ENCODE measurements at regions not wholly inside any gene's neighbourhood (a gene's known extent, or its start where the extent isn't known, plus 50 kb on each side); places are given as distances from the start of the nearest gene placed in this dataset.

DNA sequence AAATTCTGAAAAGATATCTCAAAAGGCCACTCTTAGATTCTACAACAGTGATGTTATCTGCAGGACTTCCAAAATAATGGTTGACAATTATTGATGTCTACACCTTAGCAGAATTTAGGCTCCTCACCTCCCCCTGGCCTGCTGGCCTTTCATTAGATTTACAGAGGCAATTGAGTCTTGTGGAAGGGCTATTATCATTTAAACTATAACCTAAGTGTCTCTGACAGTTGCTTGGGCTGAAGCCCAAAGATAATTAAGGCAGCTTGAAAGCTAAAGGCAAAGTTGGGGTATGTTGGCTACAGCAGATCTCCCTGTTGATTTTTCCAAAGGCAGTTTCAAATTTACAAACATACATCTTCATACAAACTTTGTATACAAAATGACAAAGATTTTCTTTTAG is 912.3 kb downstream of the TAF11L14 start:
- peak; percentile 27 for DNase-seq (ENCODE audit: low spot score)
- Histone ChIP-seq H3K27me3 (ENCODE audit: insufficient read depth) (no peaks in the 10 kb centered on the region), H3K4me3 (no peak overlapping the region), H3K79me2 (replicated peaks; ENCODE audit: insufficient read depth) (no peaks in the 10 kb centered on the region), H3K36me3 (ENCODE audit: insufficient read depth) (0 out of 2 replicates have a peak, but pooled peaks cover 9% of the 10 kb centered on the region), H3K4me1 (ENCODE audit: insufficient read depth) (peaks cover 30% of the 10 kb centered on the region), H3F3A (replicated peaks; ENCODE audit: low read depth) (no peaks in the 10 kb centered on the region), H2AFZ (no peak overlapping the region), H3K4me2 (peak overlapping the region; percentile 64), H3K27ac (ENCODE audit: low read depth) (no peak overlapping the region; the same call in 1 of the 2 replicates), H4K20me1 (replicated peaks; ENCODE audit: insufficient read depth) (no peaks in the 10 kb centered on the region), H3K9me2 (ENCODE audit: insufficient read depth) (peaks cover 4% of the 10 kb centered on the region; the same call in 1 of the 2 replicates)
- no peak overlapping the region for H3K27ac Mint-ChIP-seq
- H3K4me3 Mint-ChIP-seq: no peak overlapping the region
- peaks cover 46% of the 10 kb centered on the region for H3K36me3 Mint-ChIP-seq (ENCODE audit: low read depth)
- no peaks in the 10 kb centered on the region for H3K27me3 Mint-ChIP-seq (ENCODE audit: insufficient read depth, low read depth, poor library complexity)
- H3K9me3 Mint-ChIP-seq: peaks cover 42% of the 10 kb centered on the region
- peak; percentile 56 for ATAC-seq
- peaks cover 18% of the 10 kb centered on the region for H3K4me1 Mint-ChIP-seq
- TF ChIP-seq NANOG (IDR thresholded peaks at IDR 0.05; ENCODE audit: borderline replicate concordance) (peak; percentile 59; the same call in 1 of the 2 replicates), EZH2 (IDR thresholded peaks at IDR 0.05; ENCODE audit: low read depth, unreplicated experiment) (no peak)

- Histone ChIP-seq H3K27me3 (ENCODE audit: insufficient read depth) (no peaks in the 10 kb centered on the region), H3K9me2 (ENCODE audit: insufficient read depth) (peaks cover 4% of the 10 kb centered on the region; the same call in 1 of the 2 replicates), H3K4me3 (no peak overlapping the region), H3K36me3 (ENCODE audit: insufficient read depth) (peaks cover 19% of the 10 kb centered on the region), H3K4me1 (ENCODE audit: insufficient read depth) (peaks cover 8% of the 10 kb centered on the region; the same call in 1 of the 2 replicates), H3K27ac (ENCODE audit: low read depth) (no peak overlapping the region), H3F3A (replicated peaks; ENCODE audit: low read depth) (no peaks in the 10 kb centered on the region), H3K79me2 (replicated peaks; ENCODE audit: insufficient read depth) (no peaks in the 10 kb centered on the region), H3K4me2 (no peak overlapping the region), H4K20me1 (replicated peaks; ENCODE audit: insufficient read depth) (no peaks in the 10 kb centered on the region), H2AFZ (no peak overlapping the region)
- H3K27me3 Mint-ChIP-seq (ENCODE audit: insufficient read depth, low read depth, poor library complexity): no peaks in the 10 kb centered on the region
- DNase-seq (ENCODE audit: low spot score) (no peak), ATAC-seq (no peak)
- no peak overlapping the region for H3K27ac Mint-ChIP-seq
- peaks cover 59% of the 10 kb centered on the region for H3K36me3 Mint-ChIP-seq (ENCODE audit: low read depth)
- H3K4me3 Mint-ChIP-seq: no peak overlapping the region
- peaks cover 63% of the 10 kb centered on the region for H3K9me3 Mint-ChIP-seq
- H3K4me1 Mint-ChIP-seq: peaks cover 1% of the 10 kb centered on the region
- TF ChIP-seq EZH2phosphoT487 (IDR thresholded peaks at IDR 0.05; ENCODE audit: unreplicated experiment) (no peak), POLR2AphosphoS5 (IDR thresholded peaks at IDR 0.05; ENCODE audit: low read depth) (no peak), REST (IDR thresholded peaks at IDR 0.05; ENCODE audit: unreplicated experiment) (no peak), JUNB (IDR thresholded peaks at IDR 0.05; ENCODE audit: unreplicated experiment) (no peak), ZNF331 (CRISPR knock-in tag; IDR thresholded peaks at IDR 0.05; ENCODE audit: low read depth) (no peak), STAT1 (IDR thresholded peaks at IDR 0.05; ENCODE audit: unreplicated experiment) (no peak), EZH2 (IDR thresholded peaks at IDR 0.05; ENCODE audit: low read depth, unreplicated experiment) (no peak), ZNF462 (CRISPR knock-in tag; IDR thresholded peaks at IDR 0.05) (no peak), CREB1 (CRISPR knock-in tag; IDR thresholded peaks at IDR 0.05; ENCODE audit: low read depth) (no peak)
- TF ChIP-seq, protein P1, sequence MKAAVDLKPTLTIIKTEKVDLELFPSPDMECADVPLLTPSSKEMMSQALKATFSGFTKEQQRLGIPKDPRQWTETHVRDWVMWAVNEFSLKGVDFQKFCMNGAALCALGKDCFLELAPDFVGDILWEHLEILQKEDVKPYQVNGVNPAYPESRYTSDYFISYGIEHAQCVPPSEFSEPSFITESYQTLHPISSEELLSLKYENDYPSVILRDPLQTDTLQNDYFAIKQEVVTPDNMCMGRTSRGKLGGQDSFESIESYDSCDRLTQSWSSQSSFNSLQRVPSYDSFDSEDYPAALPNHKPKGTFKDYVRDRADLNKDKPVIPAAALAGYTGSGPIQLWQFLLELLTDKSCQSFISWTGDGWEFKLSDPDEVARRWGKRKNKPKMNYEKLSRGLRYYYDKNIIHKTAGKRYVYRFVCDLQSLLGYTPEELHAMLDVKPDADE (IDR thresholded peaks at IDR 0.05): no peak
Measured at GRCh38 chr5:18551716-18552115, 917.5 kb downstream of the TAF11L14 start.
